DMS153 treated with DMSO at 0.1 percent for 48 hours (cell line): ENCODE measurements at regions not wholly inside any gene's neighbourhood (a gene's known extent, or its start where the extent isn't known, plus 50 kb on each side); places are given as distances from the start of the nearest gene placed in this dataset.
"Not testable (repeated sequence)": the region's sequence is repeated elsewhere in the genome, so short reads cannot be mapped to it uniquely, and the experiment has no call there.

Experiments
- DNase-seq: peaks from one replicate; lab custom pipeline; 2025; ENCODE audit not compliant: unreplicated experiment; lab: John Stamatoyannopoulos, UW

DNA sequence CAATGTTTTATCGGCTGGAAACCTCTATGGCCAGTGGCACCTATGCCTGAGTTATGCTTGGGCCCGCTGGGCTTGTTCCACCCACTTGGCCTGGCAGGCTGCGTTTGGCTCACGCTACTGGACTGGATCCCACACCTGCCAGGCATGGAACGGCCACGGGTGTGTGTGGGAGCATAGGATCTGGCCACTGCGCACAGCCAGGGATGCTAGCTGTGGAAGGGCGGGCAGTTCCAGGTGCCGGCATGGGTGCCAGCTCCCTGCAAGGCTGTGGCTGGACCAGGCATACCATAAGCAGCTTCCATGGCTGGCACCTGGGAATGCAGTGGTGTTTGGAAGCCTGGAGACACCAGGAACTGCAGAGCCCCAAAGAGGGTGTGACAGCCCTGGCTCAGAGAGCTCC is 1063.9 kb upstream of the ACO1 start:
- DNase-seq = no peak

DNA sequence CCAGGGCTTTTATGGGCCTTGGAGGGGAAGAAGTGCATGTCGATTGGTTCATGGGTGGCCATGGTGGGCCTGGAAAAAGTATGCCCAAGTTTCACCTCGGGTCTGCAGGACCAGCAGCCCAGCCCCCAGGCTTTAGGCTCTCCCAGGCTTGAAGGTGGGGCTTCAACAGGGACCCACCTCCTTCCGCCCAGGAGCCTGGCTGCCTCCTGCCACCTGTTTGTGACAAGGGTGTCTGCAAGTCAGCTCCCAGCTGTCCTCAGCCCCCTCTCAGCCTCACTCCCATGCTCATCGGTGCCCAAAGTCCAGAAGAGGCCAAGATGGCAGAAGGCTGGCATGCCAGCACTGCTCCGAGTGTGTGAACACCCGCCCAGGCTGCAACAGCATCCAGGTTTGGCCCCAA is 1063.2 kb upstream of the ACO1 start:
- DNase-seq = no peak

DNA sequence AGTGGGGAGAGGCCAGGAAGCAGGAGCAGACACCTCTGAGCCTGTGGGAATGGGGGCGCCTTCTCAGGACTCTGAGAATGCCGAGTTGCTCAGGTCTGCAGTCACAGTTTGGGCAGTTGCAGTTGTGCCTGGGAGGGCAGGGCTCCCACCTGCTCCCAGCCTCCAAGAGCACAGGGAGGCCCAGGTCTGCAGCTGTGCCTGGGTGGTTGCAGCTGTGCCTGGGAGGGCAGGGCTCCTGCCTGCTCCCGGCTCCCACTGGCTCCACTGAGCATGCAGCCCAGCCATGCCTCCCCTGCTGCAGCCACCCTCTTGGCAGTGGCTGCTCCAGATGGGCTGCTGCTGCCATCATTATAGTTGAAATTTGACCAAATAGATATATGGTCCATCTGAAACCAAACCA is 1062.8 kb upstream of the ACO1 start:
- DNase-seq = no peak

DNA sequence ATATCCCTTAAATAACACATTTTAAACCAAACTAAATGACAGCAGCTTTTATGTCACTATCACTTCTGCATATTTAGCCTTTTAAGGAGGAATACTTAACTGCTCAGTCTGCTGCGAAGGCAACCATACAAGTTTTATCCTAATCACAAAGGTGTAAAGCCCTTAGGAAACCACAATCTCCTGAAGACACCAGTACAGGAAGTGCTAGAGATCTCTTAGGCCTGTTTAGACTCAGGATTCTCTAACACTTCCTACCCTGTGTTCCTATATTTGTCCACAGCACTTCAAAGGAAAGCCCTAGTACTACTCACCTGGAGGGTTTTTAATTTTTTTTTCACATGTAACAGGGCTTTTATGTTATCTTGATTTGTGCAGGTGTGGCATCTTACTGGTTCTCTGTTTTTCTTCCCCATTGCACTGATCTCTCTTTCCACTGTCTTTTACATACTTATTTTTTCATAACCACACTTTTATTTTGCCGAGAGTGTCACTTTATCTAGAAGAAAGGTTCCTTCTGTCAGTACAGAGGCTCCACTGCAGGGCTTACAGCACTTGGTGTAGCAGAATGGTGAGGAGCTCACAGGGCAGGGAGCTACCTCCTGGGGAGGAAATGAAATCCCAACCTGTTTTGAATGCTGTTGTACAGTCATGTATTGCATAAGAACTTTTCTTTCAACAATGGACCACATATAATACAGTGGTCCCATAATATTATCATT is 1060.6 kb upstream of the ACO1 start:
- no peak for DNase-seq

DNA sequence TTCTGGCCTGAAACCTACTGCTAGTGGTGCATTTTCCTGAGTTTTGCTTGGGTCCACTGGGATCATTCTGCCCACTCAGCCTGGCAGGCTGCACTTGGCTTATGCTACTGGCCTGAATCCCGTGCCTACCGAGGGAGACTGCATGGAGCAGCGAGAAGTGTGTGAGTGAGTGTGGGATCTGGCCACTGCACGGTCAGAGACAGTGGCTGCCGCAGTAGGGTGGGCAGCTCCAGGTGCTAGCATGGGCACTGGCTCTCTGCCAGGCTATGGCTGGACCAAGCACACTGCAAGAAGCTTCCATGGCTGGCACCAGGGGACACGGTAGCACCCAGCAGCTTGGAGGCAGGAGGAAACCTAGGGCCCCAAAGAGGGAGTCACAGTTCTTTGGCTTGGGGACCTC is 1058.7 kb upstream of the ACO1 start:
- DNase-seq = no peak

DNA sequence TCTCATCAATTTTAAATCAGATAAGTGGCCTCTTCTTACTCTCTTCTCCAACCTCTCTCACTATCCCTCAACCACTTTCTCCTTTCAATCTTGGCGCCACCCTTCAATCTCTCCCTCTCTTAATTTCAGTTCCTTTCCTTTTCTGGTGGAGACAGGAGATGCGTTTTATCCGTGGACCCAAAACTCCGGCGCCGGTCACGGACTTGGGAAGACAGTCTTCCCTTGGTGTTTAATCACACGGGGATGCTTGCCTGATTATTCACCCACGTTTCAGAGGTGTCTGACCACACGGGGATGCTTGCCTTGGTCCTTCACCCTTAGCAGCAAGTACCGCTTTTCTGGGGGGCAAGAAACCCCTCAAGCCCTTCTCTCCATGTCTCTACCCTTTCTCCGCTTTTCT is 1057.6 kb upstream of the ACO1 start:
- not testable (repeated sequence) for DNase-seq

DNA sequence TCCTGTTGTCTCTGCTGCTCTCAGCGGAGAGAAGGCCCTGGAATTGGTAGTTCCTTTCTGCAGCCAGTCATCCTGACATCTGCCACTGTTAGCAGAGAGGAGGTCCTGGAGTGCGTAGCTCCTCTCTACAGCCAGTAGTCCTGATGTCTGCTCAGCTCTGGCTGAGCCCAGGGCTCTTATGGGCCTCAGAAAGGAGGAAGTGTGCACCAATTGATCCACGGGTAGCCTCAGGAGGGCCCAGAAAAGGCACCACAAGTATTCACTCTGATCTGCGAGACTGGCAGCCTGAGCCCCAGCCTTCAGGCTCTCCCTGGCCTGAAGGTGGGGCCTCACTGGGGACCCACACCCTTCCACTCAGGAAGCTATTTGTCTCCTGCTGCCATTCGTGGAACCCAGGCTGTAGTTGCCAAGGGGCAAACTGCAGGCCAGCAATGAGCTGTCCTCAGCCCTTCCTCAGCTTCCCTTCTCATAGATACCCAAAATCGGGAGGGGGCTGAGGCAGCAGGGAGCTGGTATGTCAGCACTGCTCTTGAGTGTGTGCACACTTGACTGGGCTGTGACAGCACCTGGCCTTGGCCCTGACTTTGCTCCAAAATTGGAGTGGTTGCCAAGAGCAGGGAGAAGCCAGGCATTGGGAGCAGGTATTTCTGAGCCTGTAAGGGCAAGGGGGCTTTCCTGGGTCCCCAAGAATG is 1049.5 kb upstream of the ACO1 start:
- no peak for DNase-seq

DNA sequence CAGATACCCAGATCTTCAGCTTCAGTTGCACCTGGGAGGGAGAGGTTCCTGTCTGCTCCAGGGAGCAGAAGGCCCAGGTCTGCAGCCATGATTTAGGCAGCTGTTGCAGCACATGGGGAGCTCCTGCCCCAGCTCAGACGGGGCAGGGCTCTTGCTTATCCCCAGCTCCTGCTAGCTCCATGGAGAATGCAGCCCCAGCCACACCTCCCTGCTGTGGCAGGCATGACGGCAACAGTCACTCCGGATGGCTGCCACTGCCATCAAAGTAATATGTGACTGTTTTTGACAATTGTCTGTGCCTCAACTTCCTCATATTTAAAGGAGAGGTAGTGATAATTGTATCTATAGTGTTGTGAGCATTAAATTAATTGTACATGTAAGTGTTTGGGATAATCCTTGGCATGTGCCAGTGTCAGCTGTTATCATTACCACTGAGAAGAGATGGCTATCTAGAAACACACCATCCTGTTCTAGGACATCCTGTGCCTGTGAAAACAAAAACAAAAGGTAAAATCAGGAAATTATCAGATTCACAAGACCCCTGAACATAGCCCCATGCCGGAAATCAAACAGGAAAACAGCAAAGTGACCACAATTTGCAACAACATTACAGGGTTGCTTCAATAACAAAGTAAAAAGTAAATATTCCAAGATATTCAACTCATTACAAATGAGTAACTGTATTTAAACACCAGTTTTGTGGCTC is 1048.8 kb upstream of the ACO1 start:
- DNase-seq = no peak

DNA sequence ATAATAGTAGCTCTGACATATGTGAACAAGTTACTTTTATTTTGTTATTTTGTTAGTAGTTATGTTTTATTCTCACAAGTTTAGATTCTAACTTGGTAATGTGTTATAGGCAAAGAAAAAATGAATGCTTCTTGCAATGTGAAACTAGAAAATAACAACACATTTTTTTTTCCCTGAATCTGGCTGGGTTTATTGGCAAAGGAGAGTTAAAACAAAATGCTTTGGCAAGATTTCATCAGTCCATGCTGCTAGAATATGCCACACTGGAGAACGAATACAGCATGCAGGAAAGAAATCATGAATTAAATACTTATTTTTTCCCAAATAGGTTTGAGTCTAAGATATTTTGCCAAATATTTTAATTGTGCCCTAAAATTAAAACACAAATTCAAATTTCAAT is 1048.1 kb upstream of the ACO1 start:
- no peak for DNase-seq

DNA sequence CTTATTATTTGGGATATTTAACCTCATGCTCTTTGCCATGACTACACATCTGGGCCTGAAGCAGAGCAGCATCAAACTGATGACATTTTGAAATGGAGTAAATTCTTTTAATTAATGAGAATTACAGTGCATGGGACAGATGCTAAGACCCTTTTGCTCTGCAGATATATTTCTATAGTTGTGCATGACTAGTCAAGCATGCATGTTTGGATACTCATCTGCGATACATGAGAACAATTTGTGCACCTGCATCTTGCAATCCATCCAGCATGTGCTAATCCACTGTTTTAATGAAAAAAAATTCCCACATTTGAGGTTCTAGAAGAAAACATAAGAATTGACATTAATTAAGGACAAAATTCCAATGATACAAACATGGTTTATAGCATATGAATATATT is 1047.6 kb upstream of the ACO1 start:
- no peak for DNase-seq

DNA sequence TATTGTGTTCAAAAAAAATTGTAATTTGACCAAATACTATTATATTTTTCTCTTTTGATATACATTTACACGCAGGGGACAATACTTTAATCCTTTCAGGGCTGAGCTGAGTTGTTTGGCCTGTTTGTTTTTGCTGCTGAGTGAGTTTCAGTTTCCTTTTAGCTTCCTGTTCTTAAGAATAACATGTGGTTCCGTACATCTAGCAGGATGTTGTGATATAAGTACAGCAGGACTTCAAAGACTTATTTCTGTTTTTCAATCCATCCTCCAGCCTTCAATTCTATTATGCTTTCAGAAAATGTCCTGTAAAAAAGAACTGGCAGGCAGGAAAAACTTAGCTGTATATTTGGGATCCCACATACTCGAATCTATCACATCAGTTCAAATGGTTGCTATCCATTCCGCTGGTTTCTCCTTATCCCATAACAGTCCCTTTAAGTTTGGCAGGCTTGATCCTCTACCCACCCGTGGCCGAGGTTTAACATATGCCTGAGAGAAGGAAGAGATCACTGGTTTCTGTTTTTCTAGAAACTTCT is 1037.3 kb upstream of the ACO1 start:
- DNase-seq = peak; percentile 60

DNA sequence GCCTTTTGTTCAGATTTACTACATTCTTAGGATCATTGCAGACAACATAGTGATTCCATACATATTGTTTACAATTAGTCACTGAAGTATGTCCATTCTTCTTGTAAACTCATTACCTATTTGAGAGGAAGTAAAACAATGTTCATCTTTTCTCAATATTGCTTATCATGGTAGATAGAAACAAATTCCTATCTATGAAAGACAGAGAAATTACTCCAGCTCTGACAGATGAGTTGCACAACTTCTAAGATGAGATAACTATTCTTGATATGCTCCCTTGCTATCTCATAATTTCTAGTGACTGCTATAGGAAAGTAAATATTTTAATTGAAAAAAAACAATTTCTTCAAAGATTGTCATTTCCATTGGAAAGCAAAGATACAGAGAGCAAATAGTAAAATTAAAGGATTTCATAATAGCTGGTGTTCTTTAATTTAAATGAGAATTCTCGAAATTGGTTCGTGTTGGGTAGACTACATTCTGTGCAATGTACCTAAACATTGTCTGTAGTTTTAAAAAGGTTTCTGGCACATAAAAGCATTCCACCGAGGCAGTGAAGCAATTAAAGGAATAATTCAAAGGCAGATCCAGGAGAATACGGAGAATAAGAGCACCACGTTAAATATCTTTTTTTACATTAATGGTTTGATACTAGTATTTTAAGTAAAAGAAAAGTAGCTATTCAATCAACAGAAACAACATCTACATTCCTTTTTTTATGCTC is 1029.1 kb upstream of the ACO1 start:
- DNase-seq = no peak

DNA sequence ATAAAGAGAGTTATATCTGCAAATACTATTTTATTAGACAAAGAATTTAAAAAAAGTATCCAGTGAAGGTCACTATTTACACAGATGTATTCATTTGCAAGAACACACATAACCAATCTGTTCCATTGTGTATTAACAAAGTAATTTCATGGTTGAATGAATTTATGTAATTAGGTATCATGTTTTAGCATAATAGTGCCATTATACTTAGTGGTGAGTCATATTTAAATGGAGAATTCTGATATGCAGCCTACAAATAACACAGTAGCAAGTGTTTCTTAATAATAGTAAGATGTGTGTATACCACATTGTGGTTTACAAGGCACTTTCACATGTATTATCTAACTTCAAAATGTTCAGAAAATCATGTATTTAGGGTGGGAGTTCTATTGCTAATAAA is 1028.5 kb upstream of the ACO1 start:
- DNase-seq = peak; percentile 19

DNA sequence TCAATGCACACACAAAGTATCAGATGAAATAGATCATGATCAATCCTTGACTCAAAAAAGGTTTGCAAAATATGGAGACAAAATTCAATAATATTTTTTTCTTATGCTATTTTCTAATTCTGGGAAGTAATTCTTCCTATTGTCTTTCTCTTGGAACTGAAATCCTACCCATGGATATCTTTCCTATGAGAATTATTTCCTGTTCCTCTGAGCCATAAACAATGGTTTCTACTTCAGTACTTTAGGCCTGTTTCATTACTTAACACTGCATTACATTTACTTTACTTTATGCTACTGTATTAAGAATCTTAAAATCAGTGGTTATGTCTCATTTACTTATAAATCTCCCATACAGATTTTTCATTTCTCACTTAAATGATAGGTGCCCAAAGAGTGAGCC is 1025.4 kb upstream of the ACO1 start:
- no peak for DNase-seq

DNA sequence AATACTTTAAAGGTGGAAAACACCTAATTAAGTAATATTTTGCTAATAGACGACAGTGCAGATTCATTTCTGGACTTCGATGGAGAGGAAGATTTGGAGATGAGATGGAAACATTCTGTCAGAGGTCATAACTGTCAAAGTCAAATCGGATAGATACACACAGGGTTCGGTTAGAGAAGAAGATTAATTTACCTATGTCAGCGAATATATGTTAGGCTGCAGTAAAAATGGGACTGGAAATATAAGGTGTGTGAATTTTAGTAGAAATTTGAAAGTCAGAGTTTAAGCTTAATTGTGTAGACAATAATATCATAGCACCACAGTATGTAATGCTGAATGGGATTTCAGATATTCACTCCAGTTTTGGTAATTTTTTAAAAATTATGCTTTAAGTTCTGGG is 1020.3 kb upstream of the ACO1 start:
- no peak for DNase-seq

DNA sequence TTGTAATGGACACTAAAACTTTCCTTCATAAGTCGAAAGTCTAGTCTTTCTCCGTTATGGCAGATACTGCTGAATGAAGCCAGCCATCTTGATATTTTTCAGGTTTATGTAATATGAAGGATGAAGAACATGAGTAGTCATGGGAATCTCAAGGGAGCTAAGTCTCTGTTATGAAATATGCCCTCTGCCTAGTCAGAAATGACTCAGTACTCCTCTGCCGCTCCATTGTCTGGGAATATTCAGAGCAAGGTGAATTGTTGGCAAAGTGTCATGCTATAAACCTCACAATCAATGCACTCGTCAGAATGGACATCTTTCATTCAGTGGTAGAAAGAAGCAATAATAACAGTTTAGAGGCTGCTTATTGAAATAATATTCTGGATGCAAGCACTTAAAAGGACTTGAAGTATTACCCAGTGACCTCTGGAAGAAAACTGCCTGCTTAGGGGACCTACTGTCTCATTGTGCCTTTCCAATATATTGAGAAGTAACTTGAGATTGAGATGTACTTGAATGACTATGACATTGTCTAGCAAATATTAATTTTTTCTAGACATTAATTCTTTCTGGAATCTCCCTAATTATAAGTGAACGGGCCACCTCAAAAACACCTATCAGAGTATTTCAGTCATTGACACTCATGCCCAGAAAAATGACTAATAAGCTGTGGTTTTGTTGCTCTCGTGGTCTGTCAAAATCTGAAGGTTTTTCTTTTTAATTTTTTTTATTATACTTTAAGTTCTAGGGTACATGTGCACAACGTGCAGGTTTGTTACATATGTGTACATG is 1011.5 kb upstream of the ACO1 start:
- DNase-seq = no peak

DNA sequence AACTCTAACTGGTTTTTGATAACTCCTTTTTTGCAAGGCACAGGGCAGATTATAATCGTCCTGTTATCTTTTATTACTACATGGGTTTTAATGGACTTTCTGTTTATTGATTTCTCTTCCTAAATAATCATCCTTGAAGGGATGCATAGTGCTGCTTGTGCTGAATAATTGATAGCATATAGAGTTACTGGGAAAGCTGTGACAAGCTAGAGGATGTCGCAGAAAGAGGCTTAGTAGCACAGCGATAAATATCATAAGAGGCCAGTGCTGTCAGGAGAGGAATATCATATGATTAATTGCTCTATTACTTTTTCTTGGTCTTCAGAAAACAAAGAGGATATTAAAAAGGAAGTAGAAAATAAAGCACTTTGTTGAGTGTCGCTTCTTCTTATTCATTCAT is 1007.1 kb upstream of the ACO1 start:
- DNase-seq = no peak

DNA sequence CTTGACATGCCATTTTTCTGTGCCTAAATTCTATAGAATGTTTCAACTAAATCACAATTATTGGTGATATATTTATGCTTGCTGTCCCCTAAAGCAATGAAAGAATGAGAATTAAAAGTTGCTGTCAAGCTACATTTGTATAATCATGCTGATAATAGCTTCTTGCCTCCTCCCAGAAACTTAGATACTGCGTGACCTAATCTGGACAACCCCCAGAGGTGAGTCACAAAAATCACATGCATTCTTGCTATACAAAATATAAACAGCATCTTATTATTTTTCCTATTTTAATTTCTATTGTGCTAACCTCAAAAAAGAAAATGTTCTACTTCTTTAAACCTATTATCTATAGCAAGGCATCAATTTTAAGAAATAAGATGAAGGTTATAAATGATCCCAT is 995.8 kb upstream of the ACO1 start:
- no peak for DNase-seq

DNA sequence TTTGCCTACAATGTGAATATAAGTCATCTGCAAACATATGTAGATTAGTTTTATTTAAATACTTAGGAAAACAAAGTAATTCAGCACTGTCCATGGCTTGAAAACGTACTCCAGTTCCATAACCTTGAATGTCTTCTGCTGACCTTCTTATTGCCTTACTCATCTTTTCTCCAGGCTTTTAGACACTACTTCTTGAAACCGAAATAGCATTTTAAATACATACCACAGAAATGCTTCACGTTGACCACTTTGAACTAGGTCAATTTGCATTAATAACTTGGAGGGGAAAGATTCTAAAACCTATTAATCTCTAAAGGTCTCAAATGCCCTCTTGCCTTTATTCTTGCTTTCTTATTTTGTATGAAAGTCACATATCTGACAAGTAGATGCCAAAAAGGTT is 995.4 kb upstream of the ACO1 start:
- DNase-seq = no peak

DNA sequence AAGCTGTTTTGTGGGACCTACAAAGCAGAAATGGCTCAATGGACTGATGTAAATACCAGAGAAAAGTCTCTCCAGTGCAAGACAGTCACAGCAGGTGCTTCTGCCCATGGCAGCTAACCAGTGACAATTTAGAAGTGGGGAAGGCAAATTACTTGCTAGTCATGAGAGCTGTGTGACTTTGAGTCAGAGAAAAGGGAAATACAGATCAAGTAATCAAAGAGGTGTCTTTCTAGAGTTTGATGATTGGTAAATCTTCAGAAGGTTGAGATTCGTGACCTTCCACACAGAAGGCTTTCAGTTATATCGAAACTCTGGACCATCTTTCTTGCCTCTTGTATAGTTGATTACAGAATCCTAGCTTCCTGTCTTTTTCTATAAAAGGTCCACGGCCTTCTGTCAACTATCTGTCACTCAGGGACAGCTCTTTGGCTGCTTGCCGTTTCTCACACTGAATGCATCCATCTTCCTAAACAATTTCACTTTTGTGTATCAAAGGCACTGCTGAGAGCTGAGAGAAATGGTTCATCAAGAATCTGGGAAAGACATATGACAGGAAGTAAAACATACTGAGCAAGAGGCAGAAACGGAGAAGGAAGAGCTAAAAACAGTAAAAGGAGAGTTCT is 993.9 kb upstream of the ACO1 start:
- peak; percentile 32 for DNase-seq
